GM18951 (cell line): ENCODE measurements at regions not wholly inside any gene's neighbourhood (a gene's known extent, or its start where the extent isn't known, plus 50 kb on each side); places are given as distances from the start of the nearest gene placed in this dataset.

ENCODE experiments used
- POLR2A ChIP-seq: IDR thresholded peaks from 4 replicates; pipeline ENCODE4 v1.6.1; 2011; ENCODE audit warnings: mild to moderate bottlenecking; ENCODE audit not compliant: insufficient read length, insufficient read depth; ENCODE audit errors: extremely low read depth
- in situ Hi-C: fragments of 300-500 bp; cut with MboI; formaldehyde crosslinking; loops from one replicate; pipeline ENCODE4 v1.12.0; 2022; ENCODE audit warnings: low sequenced_read_pairs, mixed read lengths, inconsistent platforms; ENCODE audit not compliant: unreplicated experiment

- TF ChIP-seq POLR2A: peak; percentile 91
- in situ Hi-C loops: loop anchor here (10.0 kb wide), 1 partner anchor 295 kb away; no protein-coding TSS in a partner anchor
Observed at GRCh38 chr17:409848-410542, 57.4 kb upstream of the RPH3AL start.

GRCh38 chr17:409308-409847 lies 56.8 kb upstream of the RPH3AL start:
- in situ Hi-C loops: no loop called here
- no peak for TF ChIP-seq POLR2A

- TF ChIP-seq POLR2A: no peak
- in situ Hi-C loops: no loop called here
Observed at GRCh38 chr17:404703-405102, 52.1 kb upstream of the RPH3AL start.
